ENCODE measurements at regions not wholly inside any gene's neighbourhood (a gene's known extent, or its start where the extent isn't known, plus 50 kb on each side); places are given as distances from the start of the nearest gene placed in this dataset.

GRCh38 chr4:32037399-32037798 is 1317.2 kb downstream of the PCDH7 start:
- Histone ChIP-seq H3K27me3 (no peaks in the 10 kb centered on the region), H3K4me3 (no peak overlapping the region), H3K36me3 (no peaks in the 10 kb centered on the region), H3K27ac (no peak overlapping the region), H3K4me1 (no peaks in the 10 kb centered on the region), H3K9me3 (peaks cover 0 to 2% (median 0%) of the 10 kb centered on the region in 11 donors)
- ATAC-seq (no peak), DNase-seq (no peak)
- 54 to 88% methylated on average over 1 of the region's 1 CpG for WGBS, 2 donors
- TF ChIP-seq CTCF (IDR thresholded peaks at IDR 0.05): no peak
- intact Hi-C loops (cut with DNase I): no loop called here

GRCh38 chr4:32042486-32043247 is 1322.5 kb downstream of the PCDH7 start:
- Histone ChIP-seq H3K27me3 (no peaks in the 10 kb centered on the region), H3K9me3 (peaks cover 0 to 11% (median 0%) of the 10 kb centered on the region in 11 donors), H3K4me3 (no peak overlapping the region), H3K36me3 (no peaks in the 10 kb centered on the region), H3K4me1 (no peaks in the 10 kb centered on the region), H3K27ac (no peak overlapping the region)
- peak in 2 of 9 donors; percentile 6 to 10 for TF ChIP-seq CTCF (IDR thresholded peaks at IDR 0.05)
- WGBS, 2 donors: 58 to 62% methylated on average over 2 of the region's 2 CpGs
- ATAC-seq (no peak), DNase-seq (no peak)
- intact Hi-C loops (cut with DNase I): no loop called here

- Histone ChIP-seq H3K4me1 (no peaks in the 10 kb centered on the region), H3K4me3 (no peak overlapping the region), H3K27me3 (no peaks in the 10 kb centered on the region), H3K9me3 (peaks cover 0 to 11% (median 0%) of the 10 kb centered on the region in 11 donors), H3K27ac (no peak overlapping the region), H3K36me3 (no peaks in the 10 kb centered on the region)
- intact Hi-C loops (cut with DNase I): no loop called here
- 76 to 88% methylated on average over 2 of the region's 2 CpGs for WGBS, 2 donors
- no peak for ATAC-seq
- TF ChIP-seq CTCF (IDR thresholded peaks at IDR 0.05): no peak
- no peak for DNase-seq
Observed at GRCh38 chr4:32043248-32043633, 1323.1 kb downstream of the PCDH7 start.

- no peak for TF ChIP-seq CTCF (IDR thresholded peaks at IDR 0.05)
- intact Hi-C loops (cut with DNase I): no loop called here
- H3K36me3 ChIP-seq: no peaks in the 10 kb centered on the region
- ATAC-seq (no peak), DNase-seq (no peak)
- no peak overlapping the region for H3K4me3 ChIP-seq
- no peak overlapping the region for H3K27ac ChIP-seq
- H3K4me1 ChIP-seq: no peaks in the 10 kb centered on the region
- peaks cover 0 to 5% (median 0%) of the 10 kb centered on the region in 11 donors for H3K9me3 ChIP-seq
- H3K27me3 ChIP-seq: no peaks in the 10 kb centered on the region
- WGBS, 2 donors: 80 to 83% methylated on average over 2 of the region's 2 CpGs
Observed at GRCh38 chr4:32061916-32062315, 1341.7 kb downstream of the PCDH7 start.
